Stimulated activated CD4-positive, alpha-beta T cell treated with anti-CD3 and anti-CD28 coated beads, Interleukin-4, amount 100 ng/mL, for 1 hour (primary cell): ENCODE measurements at regions not wholly inside any gene's neighbourhood (a gene's known extent, or its start where the extent isn't known, plus 50 kb on each side); places are given as distances from the start of the nearest gene placed in this dataset.
A peak's percentile ranks its signal among the peaks of the same experiment; 100 is the strongest.
"Not testable (repeated sequence)": the region's sequence is repeated elsewhere in the genome, so short reads cannot be mapped to it uniquely, and the experiment has no call there.

ENCODE experiments used
- DNase-seq: peaks from one replicate; pipeline ENCODE4 v3.0.0-alpha.2; 2020

- no peak for DNase-seq
These were observed 174.6 kb downstream of the ABCA8 start for GRCh38 chr17:68780596-68780995.

- DNase-seq = no peak
These were observed 176.5 kb downstream of the ABCA8 start for GRCh38 chr17:68778726-68779125.

- no peak for DNase-seq
These were observed 176.9 kb upstream of the FAM20A start for GRCh38 chr17:68777856-68778694.

- no peak for DNase-seq
These were observed 176.2 kb upstream of the FAM20A start for GRCh38 chr17:68777243-68777855.

GRCh38 chr17:68776451-68776850, 175.3 kb upstream of the FAM20A start:
- DNase-seq = no peak

GRCh38 chr17:68775969-68776368, 174.8 kb upstream of the FAM20A start:
- no peak for DNase-seq

- DNase-seq = no peak
These were observed 174.2 kb upstream of the FAM20A start for GRCh38 chr17:68775318-68775717.

GRCh38 chr17:68771867-68772515, 170.8 kb upstream of the FAM20A start:
- no peak for DNase-seq

GRCh38 chr17:68768804-68769203, 167.6 kb upstream of the FAM20A start:
- no peak for DNase-seq

- DNase-seq = no peak
These were observed 165.5 kb upstream of the FAM20A start for GRCh38 chr17:68766640-68767039.

- DNase-seq = no peak
These were observed 162.4 kb upstream of the FAM20A start for GRCh38 chr17:68763562-68763961.

GRCh38 chr17:68762911-68763310, 161.7 kb upstream of the FAM20A start:
- DNase-seq = no peak

- no peak for DNase-seq
These were observed 158.9 kb upstream of the FAM20A start for GRCh38 chr17:68760141-68760475.

GRCh38 chr17:68759343-68760140, 158.4 kb upstream of the FAM20A start:
- peak; percentile 39 for DNase-seq

- no peak for DNase-seq
These were observed 157.8 kb upstream of the FAM20A start for GRCh38 chr17:68759002-68759342.

GRCh38 chr17:68757866-68758757, 156.9 kb upstream of the FAM20A start:
- not testable (repeated sequence) for DNase-seq

GRCh38 chr17:68753985-68754769, 153.0 kb upstream of the FAM20A start:
- no peak for DNase-seq

GRCh38 chr17:68750208-68750562, 149.0 kb upstream of the FAM20A start:
- DNase-seq = no peak

GRCh38 chr17:68749349-68750207, 148.4 kb upstream of the FAM20A start:
- no peak for DNase-seq

GRCh38 chr17:68748381-68748780, 147.2 kb upstream of the FAM20A start:
- DNase-seq = no peak
